HTR-8/SVneo (cell line): ENCODE measurements at regions not wholly inside any gene's neighbourhood (a gene's known extent, or its start where the extent isn't known, plus 50 kb on each side); places are given as distances from the start of the nearest gene placed in this dataset.
"Not testable (repeated sequence)": the region's sequence is repeated elsewhere in the genome, so short reads cannot be mapped to it uniquely, and the experiment has no call there.

Experiments used
- DNase-seq: peaks from one replicate; pipeline ENCODE4 v3.0.0; 2011; ENCODE audit warnings: low spot score, mixed read lengths; ENCODE audit not compliant: insufficient read length
- FAIRE-seq: peaks from 2 replicates; lab custom pipeline; 2011; peaks lifted over from hg19 to GRCh38; lab: Jason Lieb, UNC

DNA sequence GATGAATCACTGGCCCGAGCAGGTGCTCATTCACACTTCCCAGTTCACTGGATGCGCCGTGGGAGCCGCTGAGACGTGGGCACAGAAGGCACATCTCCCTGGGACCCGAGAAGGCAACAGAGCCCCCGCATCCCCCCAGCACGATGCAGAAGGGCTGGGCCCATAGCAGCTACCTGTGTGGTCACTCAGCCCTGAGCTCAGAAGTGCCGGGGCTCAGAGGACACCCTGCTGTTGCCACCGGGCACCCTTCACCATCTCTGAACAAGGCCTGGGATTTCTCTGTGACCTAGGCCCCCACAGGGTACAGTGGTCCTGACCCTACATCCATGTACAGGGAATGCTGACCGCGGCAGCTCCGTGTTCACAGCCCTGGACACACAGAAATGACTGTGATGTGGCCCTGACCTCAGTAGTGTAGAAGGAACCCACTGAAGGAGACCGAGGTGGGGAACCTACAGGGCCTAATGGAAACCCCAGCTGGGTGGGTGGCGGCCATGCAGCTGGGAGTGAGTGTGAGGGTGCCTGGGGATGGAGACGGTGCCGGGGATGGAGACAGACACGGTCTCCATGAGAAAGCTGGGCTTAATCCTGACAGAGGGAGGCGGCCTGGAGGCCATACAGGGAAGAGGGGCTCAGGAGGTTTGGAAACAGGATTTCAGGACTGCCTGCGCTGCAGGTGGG, 111.9 kb upstream of the OTOS start:
- DNase-seq = no peak
- FAIRE-seq = no peak

DNA sequence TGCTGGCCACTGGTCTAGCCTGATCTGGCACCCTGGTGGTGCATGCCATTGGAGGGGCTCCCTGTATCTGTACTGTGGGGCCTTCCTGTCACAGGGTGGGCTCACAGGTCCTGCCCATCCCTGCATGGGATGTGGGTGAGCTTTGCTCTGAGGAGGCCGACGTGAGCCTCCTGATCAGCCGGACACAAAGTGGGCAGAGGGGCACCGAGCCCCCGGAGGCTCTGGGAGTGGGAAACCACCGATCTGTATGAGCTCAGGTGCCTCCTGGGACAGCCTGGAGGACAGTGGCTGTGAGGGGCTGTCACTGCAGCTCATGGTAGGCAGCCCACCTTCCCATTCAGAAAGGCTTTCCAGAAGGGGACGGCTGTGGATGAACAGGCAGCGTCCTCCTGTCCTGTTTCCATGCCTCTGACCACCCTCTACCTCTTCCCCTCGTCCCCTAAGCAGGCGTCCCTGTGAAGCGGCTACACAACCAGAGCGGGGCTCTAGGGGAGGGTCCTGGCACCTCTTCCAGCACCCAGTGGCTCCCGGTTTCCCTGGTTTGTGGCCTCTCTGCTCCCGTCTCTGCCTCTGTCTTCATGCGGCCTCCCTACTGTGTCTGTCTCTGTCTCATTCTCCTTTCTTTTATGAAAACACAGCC, 112.5 kb upstream of the OTOS start:
- FAIRE-seq (no peak), DNase-seq (no peak)

DNA sequence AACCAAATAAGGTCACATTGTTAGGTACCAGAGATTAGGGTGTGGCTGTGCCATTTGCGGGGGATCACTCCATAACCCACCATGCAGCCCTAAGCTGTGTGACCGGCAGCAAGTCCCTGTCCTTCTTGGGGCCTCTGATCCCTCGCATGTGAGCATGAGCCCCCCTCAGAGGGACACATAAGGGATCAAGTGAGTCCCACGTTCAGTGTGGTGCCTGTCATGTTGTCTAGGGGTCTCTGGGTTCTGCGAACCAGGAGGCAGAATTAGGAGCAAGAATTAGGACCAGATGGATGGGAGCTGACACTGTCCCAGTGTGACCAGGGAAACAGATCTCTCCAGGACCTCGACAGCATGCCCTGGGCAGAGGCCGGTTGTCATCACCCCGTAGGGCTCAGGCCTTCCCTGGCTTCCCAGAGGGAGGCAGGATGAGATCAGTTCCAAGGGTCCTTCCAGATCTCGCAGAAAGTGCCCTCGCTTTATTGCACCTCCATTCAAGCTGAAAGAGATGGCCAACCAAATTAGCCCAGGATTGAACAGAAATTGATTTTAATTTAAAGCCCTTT, 113.2 kb upstream of the OTOS start:
- DNase-seq = no peak
- FAIRE-seq = no peak

DNA sequence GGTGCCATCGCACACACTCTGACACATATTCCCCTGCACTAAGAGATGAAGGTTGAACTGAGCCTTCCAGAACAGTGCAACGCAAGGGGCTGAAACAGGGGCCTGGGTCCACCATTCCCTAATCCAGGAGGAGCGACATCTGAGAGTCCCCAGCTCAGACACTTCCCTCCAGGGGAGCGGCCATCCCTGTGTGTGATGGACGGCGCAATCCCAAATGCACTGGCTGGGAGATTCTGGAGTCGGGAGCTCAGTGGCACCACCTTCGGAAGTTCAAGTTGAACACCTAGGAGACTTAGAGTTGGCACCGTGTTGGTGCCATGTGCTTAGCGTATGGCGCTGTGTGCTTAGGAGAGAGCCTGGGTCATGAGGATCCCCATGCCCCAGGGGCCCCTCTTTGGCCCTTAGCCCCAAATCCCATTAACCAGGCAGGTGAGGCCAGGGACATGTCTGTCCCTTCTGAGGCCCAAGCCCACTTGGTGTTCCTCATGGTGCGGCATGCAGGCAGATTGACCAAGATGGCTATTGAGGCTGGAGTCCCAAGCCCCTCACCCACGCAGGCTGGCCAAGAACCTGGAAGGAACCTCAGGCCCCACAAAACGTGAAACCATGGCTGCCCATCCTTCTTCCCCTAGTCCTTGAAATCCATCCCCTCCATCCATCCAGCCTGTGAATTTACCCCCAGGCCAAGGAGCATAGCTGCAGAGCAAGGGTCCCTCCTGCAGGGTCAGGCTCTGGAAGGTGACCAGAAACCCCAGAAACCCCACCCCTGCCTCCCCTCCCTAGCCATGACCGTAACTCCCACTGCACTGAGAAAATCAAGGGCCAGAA, 114.1 kb upstream of the OTOS start:
- FAIRE-seq (no peak), DNase-seq (no peak)

DNA sequence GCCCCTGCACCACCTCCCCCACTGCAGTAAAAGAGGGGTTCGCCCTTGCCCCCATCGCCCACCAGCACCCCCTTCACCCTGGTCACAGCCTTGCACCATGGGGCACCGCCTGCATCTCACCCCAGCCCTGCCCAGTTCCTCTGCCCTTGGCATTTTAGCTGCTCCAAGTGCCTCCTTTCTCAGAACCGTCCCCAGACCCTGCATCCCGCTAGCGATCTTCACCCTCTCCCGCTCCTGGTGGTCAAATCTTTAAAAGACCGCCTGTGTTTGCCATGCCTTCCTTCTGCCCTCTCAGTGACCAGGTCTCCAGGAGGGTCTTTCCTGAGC, 114.7 kb upstream of the OTOS start:
- DNase-seq (no peak), FAIRE-seq (no peak)

DNA sequence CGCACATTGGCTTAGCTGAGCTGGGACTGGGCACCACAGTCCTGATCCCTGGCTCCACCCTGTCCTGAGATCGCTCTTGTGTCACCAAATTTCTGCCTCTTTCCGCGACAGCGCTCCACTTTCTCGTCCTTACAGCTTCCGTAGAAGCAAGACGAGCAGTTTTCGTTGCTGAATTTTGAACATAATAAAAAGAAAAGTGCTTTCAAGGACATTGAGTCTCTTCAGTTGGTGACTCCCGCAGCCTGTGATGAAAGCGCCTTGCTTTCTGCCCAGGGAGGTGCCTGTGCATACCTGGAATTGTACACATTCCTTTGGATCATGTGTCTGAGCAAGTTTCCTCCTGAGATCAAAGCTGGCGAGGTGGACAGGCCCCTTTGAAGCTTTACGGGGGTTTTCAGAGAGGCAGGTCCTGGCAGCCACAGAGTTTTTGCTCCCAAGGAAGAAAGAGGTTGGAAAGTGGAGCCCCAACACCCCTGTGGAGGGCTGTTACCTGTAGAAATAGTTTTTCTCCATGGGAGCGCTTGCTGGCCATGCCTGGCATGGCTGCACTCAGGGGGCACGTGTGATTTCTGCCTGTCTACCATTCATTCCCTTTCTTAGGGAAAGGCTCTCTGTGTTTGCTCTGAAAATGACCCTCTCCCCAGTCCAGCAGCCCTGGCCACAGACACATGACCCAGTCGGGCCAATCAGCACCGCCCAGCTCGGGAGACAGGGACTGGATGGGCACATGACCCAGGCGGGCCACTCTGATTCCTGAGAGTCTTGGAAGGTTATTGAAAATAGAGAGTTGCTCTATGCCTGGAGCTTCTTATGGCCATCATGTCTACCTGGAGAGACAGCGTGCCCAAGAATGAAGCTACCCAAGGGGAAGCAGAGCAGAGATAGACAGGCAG, 115.6 kb upstream of the OTOS start:
- DNase-seq (peak; percentile 20), FAIRE-seq (no peak)

DNA sequence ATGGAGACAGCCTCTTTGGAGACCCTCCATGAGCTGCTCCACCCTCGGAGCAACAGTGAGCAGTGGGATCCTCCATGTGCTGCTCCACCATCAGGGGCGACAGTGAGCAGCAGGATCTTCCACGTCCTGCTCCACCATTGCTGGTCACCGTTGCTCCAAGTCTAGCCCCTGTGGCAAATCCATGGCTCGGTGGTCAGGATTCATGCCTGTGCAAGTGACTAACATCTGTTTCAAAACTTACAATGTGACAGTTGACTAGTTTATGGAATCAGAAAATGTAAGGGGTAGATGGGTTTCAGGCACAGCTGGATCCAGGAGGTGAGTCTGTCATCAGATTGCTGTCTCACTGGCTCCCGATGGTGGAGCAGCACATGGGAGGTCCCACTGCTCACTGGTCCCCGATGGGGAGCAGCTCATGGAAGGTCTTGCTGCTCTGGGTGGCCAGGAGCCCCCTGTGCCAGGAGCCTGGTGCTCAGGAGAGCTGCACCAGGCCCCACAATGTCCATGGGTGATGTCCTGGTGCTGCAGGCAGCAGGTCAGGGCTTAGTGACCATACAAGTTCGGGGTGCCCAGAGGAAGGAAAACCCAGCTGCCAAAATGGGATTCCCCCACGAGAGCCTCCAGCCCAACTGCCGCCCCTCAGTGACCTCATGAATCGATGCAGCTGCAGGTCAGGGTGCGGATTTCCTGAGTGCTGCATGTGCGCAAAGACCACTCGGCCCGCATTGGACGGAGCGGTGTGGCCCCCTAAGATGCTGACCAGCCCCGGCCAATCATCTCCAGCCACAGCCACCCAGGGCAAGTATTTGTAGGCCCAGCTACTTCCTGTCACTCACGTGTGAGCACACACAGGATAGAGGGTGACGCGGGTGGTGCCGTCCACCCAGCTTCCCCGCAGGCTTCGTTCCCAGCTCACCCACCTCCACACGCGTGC, 116.5 kb upstream of the OTOS start:
- DNase-seq = no peak
- peak; percentile 76 for FAIRE-seq

DNA sequence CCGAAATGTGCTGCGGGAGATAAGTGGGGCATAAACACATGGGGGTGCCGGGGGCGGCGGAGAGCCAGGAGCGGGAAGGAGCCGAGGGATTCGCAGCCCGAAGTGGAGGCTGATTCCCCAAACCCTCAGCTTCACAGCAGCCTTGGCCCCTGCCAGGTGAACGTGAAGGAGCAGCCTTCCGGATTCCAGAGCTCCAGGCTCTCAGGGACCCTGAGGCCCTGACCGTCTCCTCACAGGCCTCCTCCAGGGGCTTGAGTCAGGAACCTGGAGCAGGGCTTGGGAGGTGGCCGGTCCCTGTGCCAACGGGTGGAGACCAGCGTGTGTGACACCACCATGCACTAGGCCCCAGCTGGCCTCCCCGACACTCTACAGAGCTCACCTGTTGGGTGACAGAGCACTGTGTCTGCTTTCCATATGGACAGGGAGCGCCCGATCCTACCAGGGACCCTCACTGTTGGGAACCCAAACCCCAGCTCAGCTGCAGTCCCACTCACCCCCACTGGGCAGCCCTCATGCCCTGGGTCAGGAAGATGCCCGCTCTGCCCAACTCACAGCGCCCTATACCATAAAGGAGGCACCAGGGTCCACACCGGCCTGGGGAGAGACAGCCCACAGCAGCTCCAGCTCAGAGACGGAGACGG, 117.6 kb upstream of the OTOS start:
- DNase-seq (no peak), FAIRE-seq (no peak)

DNA sequence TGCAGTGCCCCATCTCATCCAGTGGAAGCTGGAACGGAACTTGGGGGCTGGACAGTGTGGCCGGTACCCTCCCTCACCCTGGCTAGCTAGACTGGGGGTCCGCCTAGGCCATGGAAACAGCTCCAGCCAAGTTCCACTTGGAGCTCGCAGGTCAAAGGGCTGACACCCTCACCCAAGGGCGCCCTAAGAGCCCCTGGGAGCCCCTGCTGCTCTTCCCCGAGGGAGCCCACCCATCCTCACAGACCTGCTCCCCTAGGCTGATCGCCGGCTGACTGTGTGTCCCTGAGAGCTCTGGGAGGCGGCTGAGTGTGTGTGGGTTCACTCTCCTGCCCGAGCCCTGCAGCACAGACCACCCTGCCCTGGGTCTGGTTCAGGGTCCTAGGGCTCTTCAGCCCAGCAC, 118.2 kb upstream of the OTOS start:
- DNase-seq (no peak), FAIRE-seq (no peak)

DNA sequence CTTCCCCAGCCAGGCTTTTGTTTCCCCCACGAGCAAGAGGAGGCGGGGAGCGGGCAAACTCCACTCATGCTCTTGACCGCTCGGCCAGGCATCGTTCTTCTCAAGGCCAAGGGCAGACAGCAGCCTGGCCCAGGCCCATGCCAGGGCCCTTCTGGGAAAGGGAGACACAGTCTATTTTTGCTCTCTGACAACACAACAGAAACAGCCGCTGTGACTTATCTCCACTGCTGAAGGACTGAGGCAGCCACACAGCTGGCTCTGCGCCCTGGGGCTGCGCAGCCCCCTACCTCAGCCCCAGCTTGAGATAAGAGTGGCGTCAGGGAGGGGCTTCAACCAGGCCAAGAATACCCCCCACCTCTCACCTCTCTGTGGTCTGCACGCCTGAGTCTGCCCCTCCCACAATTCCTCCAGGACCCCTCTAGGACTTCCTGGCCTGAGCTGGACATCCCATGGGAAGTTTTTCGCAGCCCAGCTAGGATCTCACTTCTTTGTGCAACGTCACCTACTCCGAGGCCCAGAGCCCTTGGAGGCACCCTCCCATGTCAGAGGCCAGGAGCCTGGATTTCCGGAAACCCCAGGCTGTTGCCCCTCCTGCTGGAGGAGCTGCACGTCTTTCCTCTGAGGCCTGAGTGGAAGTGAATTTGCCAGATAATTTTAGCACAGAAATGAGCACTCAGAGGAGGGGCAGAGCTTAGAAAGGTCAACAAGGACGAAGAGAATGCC, 118.9 kb upstream of the OTOS start:
- DNase-seq = no peak
- FAIRE-seq = no peak

DNA sequence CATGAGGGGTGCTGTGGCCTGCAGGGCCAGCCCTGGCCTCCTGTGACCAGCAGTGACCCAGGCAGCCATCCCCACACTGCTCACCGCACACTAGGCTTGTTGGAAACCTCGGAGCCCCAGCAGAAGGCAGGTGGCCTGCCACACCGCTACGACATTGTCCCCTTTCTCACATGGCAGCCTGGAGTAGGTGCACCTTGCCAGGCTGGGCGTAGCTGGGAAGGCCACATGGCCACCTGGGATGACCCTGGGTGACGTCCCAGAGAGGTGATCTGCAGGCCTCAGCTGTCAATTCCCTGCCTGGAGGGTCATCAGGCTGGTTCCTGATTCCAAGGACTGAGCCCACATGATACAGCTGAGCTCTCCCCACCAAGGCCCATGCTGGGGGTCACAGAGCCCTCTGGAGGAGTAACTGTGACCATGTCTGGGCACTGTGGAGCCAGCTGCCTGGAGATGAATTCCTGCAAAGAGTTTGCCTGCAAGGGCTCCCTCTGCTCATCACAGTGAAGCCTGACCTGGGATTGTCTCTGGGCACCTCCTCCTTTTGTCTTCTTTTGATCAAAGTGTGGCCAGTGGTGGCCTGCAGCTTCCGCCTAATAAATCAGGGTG, 119.6 kb upstream of the OTOS start:
- no peak for FAIRE-seq
- no peak for DNase-seq

DNA sequence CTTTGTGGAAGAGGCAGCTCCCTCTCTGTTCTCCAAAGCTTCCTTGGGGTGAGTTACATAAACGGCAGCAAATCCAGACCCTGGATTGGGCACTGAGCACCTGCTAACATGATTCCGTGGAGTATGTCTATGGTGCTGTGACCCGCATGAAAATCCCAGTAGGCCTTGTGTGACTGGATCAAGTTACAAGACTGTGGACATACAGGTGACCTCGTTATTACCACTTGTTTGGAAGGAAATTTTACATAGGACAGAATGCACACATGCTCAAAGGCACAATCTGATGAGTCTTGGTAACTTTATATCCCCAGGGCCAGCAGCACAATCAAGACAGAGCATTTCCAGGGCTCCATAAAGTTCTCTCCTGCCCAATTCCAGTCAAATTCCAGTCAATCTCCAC, 120.2 kb upstream of the OTOS start:
- DNase-seq (no peak), FAIRE-seq (no peak)

DNA sequence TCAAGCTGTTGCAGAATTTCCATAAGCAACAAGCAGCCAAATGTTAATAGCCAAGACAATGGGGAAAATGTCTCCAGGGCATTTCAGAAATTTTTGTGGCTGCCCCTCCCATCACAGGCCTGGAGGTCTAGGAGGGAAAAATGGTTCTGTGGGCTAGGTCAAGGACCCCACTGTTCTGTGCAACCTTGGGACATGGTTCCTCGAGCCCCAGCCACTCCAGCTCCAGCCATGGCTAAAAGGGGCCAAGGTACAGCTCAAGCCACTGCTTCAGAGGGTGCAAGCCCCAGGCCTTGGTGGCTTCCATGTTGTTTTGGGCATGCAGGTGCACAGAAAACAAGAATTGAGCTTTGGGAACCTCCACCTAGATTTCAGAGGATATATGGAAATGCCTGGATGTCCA, 122.1 kb upstream of the OTOS start:
- not testable (repeated sequence) for DNase-seq, FAIRE-seq

DNA sequence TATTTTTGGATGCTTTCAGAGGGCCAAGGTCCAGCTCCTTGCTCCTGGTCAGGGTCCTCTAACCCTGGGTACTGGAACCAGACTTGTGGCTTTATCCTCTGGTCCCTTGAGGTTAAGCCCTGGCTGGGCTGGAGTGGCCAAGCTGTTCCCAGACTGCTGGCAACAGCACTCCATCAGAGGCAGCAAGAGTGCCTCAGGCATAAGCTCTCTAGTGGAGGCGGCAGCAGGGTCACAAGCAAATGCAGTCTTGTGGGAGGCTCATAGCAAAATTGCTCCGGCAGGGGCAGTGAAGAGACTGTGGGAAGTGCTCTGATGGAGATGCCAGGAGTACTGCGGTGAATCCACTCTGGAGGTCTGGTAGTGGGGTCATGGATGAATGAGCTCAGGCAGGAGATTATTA, 128.9 kb upstream of the OTOS start:
- no peak for FAIRE-seq
- DNase-seq = no peak

DNA sequence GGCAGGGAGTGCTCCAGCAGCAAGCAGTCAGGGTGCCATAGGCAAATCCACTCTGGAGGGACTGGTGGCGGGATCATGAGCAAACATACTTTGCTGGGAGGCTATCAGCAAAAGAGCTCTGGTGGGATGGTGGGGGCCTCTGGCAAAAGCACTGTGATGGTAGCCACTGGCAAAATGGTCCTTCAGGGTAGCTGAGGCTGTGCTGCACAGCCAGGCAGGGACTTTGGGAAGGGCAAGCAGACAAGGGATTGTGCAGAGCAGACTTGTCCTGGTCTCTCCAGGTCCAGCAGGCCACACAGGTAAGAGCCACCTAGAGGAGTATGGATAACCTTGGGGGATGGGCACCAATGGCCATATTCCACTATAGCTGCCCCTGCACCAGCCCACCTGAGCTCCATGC, 129.4 kb upstream of the OTOS start:
- DNase-seq (no peak), FAIRE-seq (no peak)

DNA sequence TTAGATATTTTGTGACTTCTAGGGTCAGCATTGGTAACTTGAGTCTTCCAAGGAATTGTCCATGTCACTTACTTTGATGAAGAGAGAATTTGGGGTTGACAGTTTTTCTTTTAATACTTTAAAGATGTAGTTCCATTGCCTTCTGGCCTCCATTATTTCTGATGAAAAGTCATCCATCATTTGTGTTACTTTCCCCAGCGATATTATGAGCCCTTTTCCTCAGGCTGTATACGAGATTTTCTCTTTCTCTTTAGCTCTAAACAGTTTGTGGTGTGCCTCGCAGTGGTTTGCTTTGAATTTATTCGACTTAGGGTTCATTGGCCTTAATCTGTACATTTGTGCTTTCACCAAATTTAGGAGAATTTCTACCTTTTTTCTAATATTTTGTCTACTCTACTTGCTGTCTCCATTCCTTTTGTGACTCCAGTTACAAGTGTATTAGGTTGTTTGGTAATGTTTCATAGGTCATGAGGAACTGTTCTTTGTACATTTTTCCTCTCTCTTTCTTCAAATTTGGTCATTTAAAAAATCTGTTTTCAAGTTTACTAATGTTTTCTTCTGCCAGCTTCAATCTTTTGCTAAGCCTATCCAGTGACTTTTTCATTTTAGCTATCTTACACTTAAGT, 131.4 kb upstream of the OTOS start:
- DNase-seq = no peak
- no peak for FAIRE-seq

DNA sequence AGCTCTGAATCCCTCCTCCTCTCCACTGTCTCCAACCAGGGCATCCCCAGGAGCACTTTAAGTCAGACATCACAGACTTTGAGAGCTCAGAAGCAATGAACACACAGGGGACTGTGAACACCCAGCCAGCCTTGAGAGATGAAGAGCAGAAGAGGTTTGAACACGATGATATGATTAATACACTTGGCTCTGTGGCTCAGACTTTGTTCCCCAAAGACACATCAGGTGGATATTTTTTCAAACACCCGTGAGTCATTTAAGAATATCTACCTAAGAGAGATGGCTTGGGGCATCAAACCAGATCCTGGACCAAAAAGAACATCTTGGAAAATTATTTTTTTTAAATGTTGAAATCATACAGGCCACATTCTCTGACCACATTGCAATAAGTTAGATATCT, 134.9 kb upstream of the OTOS start:
- FAIRE-seq = no peak
- DNase-seq = no peak
